ENCODE measurements at regions not wholly inside any gene's neighbourhood (a gene's known extent, or its start where the extent isn't known, plus 50 kb on each side); places are given as distances from the start of the nearest gene placed in this dataset.

DNA sequence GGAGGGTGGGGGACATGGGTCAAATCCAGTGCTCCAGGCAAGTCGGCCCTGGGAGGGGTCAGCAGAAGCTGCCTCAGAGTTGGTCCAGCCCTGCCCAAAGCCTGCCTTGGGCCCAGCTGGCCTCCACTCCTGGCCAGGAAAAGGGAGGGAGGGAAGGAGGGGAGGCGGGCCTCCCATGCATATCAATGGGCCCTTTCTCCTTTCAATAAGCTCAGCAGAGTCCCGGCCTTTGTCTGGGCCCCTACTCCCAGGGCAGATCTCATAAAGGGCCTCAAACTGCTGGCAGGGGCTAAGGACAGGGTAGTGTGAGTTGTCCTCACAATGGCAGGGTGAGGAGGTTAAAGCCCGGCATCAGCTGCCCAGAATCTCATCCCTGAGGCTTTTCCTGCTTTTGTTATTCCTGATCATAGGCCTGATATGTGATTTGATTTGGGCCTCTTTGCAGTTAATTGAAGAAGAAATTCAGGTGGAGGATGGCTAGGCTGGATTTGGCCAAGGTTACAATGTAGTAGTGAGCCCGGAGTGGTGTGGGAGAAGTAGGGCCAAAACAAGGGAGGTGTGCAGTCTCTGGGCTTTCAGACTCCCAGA is 121.1 kb upstream of the ATP6AP2 start:
- DNase-seq (ENCODE audit: extremely low spot score, insufficient read length, low read depth) = no peak
- no peak for FAIRE-seq

GRCh38 chrX:40457406-40457805 is 123.4 kb upstream of the ATP6AP2 start:
- no peak for DNase-seq (ENCODE audit: extremely low spot score, insufficient read length, low read depth)
- no peak for FAIRE-seq

DNA sequence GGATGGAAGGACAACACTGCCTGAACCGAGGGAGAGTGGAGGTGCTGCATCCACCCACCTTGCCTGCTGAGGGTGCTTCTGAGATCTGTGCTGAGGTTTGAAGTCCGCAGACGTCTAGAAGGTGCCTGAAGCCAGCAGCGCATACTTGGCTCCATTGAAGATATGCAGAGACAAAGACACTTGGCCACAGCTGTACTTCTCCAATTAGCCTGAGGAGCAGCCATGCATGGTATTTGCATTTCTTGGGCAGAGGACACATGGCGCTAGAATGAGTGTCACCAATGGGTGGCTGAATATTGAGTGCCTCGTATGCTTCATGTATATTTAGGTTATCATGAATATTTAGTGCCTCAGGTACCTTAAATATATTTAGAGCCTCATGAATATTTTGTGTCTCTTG is 128.7 kb upstream of the ATP6AP2 start:
- FAIRE-seq (no peak), DNase-seq (ENCODE audit: extremely low spot score, insufficient read length, low read depth) (no peak)

GRCh38 chrX:40449956-40450706 is 130.6 kb upstream of the ATP6AP2 start:
- FAIRE-seq (peak; percentile 58), DNase-seq (ENCODE audit: extremely low spot score, insufficient read length, low read depth) (no peak)

DNA sequence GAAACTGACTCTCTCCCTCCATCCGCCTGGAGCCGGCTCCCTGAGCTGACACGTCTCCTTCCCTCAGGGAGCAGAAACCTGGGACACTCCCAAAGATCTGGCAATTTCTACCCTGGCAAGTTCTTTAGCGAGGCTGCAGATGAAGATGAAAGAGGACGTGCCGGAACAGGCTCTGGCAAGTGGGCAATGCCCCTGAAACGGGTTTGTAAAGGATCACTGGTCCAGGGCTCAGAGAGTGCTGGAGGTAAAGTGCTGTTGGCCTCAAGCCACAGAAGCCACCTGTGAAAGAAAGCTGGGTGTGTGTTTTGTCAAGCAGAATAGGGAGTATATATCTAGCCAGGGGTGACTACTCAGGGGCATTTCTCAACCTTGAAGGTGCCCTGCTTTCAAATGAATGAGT is 131.4 kb upstream of the ATP6AP2 start:
- no peak for FAIRE-seq
- DNase-seq (ENCODE audit: extremely low spot score, insufficient read length, low read depth) = no peak

DNA sequence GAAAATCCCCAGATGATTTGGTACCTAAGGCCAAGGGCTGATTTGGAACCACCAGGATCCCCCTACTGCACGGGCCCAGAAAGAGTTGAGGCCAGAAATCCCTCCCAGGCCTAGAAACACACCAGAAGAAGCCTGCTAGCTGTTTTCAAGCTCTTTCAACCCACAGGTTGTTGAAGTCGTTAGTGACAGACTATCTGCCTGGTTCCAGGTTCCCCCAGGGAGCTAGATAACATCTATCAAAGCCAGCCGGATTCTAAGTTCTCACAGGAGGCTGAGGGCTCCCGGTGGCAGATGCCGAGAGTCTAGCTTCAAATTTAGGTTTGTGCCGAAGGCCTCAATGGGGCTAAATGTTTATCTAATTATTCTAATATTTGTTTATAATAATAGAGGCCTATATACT is 132.0 kb upstream of the ATP6AP2 start:
- DNase-seq (ENCODE audit: extremely low spot score, insufficient read length, low read depth) = no peak
- no peak for FAIRE-seq

DNA sequence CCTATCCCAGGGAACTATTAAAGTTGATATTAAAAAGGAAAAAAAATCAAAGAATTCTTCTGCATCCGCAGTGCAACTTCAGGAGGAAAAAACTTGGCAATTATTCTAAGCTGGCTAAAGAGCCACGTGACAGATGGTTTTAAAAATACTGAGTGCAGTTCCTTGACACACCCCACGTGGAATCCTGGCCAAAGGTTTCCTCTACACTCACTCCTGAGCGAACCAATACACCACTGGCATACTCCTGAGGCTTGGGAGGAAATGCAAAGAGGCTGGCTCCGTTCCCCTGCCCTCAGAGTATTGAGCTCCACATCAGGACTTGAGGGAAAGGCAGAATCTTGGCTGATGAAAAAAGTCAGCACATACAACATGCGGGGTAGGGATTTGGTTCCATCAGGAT is 133.8 kb upstream of the ATP6AP2 start:
- DNase-seq (ENCODE audit: extremely low spot score, insufficient read length, low read depth) (no peak), FAIRE-seq (no peak)

GRCh38 chrX:40445691-40446090 is 135.1 kb upstream of the ATP6AP2 start:
- DNase-seq (ENCODE audit: extremely low spot score, insufficient read length, low read depth) = no peak
- no peak for FAIRE-seq

DNA sequence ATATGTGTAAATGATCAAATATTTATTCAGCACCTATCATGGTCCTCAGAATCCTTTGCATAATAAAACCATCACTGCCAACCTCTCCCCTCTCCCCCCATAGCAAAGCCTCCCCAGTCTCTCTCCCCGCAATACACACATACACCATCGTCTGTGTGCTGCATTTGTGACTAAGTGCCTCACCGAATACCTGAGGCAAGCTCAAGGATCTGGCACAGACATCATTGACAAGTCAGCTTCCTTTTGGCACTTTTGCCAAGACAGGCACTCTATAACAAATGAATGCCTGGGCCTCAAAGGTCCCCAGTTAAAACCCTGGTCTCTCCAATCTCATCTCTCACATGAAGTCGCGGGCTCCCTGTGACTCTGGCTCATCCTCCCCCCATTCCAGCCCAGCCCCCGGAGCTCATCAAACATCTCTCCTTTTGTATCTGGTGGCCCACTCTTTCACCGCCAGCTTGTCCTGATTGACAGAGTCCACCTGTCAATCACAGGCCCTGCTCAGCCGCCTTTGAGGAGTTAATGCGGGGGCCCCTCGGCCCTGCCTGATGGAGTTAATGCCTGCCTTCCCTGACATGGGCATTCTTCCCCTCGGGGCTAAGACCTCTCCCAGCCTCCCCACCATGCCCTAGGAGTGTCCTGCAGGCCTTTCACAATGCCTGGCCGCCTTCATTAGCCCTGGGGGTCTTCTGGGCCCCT is 135.8 kb upstream of the ATP6AP2 start:
- peak; percentile 5 for FAIRE-seq
- no peak for DNase-seq (ENCODE audit: extremely low spot score, insufficient read length, low read depth)

GRCh38 chrX:40444133-40444532 is 136.6 kb upstream of the ATP6AP2 start:
- DNase-seq (ENCODE audit: extremely low spot score, insufficient read length, low read depth) (no peak), FAIRE-seq (no peak)

- DNase-seq (ENCODE audit: extremely low spot score, insufficient read length, low read depth) (no peak), FAIRE-seq (no peak)
These were observed 139.9 kb upstream of the ATP6AP2 start for GRCh38 chrX:40440866-40441265.

- FAIRE-seq = no peak
- DNase-seq (ENCODE audit: extremely low spot score, insufficient read length, low read depth) = no peak
These were observed 140.9 kb upstream of the ATP6AP2 start for GRCh38 chrX:40439625-40440532.

GRCh38 chrX:40437348-40437747 is 143.4 kb upstream of the ATP6AP2 start:
- FAIRE-seq (no peak), DNase-seq (ENCODE audit: extremely low spot score, insufficient read length, low read depth) (no peak)

- DNase-seq (ENCODE audit: extremely low spot score, insufficient read length, low read depth) = no peak
- no peak for FAIRE-seq
These were observed 145.8 kb upstream of the ATP6AP2 start for GRCh38 chrX:40434947-40435346.

- FAIRE-seq (no peak), DNase-seq (ENCODE audit: extremely low spot score, insufficient read length, low read depth) (no peak)
These were observed 146.3 kb upstream of the ATP6AP2 start for GRCh38 chrX:40434443-40434842.

GRCh38 chrX:40433160-40433559 is 147.6 kb upstream of the ATP6AP2 start:
- FAIRE-seq (no peak), DNase-seq (ENCODE audit: extremely low spot score, insufficient read length, low read depth) (no peak)

GRCh38 chrX:40424259-40424658 is 156.5 kb upstream of the ATP6AP2 start:
- FAIRE-seq = no peak
- no peak for DNase-seq (ENCODE audit: extremely low spot score, insufficient read length, low read depth)

DNA sequence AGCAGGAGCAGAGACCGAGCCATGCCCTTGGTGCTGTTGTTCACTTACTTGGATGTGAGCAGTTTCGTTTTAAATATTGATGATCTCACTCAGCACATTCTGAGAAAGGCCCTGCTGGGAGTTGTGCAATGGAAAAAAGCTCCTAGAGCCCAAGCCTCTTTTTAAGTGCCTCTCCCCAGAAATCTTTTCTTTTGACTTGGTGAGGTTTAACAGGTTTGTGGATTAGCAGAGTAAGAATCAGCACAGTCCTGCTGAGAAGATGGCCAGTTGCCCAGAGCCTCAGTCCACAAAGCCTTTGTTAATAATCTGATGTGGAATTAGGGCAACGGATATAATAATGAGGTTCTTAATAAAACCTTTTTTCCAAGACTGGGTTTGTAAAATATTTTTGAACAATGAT is 157.5 kb upstream of the ATP6AP2 start:
- peak; percentile 78 for FAIRE-seq

GRCh38 chrX:40422021-40422420 is 158.7 kb upstream of the ATP6AP2 start:
- DNase-seq (ENCODE audit: extremely low spot score, insufficient read length, low read depth) (no peak), FAIRE-seq (no peak)

More for the DNA sequence above, 157.5 kb upstream of the ATP6AP2 start:
- DNase-seq (ENCODE audit: extremely low spot score, insufficient read length, low read depth) = no peak
